Fibroblast of skin of left quadriceps (primary cell): ENCODE measurements at regions not wholly inside any gene's neighbourhood (a gene's known extent, or its start where the extent isn't known, plus 50 kb on each side); places are given as distances from the start of the nearest gene placed in this dataset.
A peak's percentile ranks its signal among the peaks of the same experiment; 100 is the strongest.

Source experiments
- DNase-seq, 2 experiments: peaks; one replicate each; pipeline ENCODE4 v3.0.0-alpha.2; 2013; ENCODE audit warnings: low read depth in 2 of 2

- DNase-seq, result no peak
Observed at GRCh38 chr4:124219389-124219788, 493.1 kb downstream of the ANKRD50 start.

GRCh38 chr4:124224256-124224655 is 488.3 kb downstream of the ANKRD50 start:
- no peak for DNase-seq

- no peak for DNase-seq
Observed at GRCh38 chr4:124227981-124228380, 484.6 kb downstream of the ANKRD50 start.

GRCh38 chr4:124230268-124230667 is 482.3 kb downstream of the ANKRD50 start:
- DNase-seq, result no peak

- DNase-seq, result no peak
Observed at GRCh38 chr4:124234771-124235170, 477.8 kb downstream of the ANKRD50 start.

GRCh38 chr4:124243671-124244366 is 468.7 kb downstream of the ANKRD50 start:
- no peak for DNase-seq

GRCh38 chr4:124253080-124253479 is 459.5 kb downstream of the ANKRD50 start:
- DNase-seq, result no peak

GRCh38 chr4:124262211-124263179 is 450.0 kb downstream of the ANKRD50 start:
- peak; percentile 68 to 73 for DNase-seq

GRCh38 chr4:124265701-124266100 is 446.8 kb downstream of the ANKRD50 start:
- no peak for DNase-seq

- no peak for DNase-seq
Observed at GRCh38 chr4:124266721-124267120, 445.8 kb downstream of the ANKRD50 start.

- no peak for DNase-seq
Observed at GRCh38 chr4:124276461-124276860, 436.1 kb downstream of the ANKRD50 start.

GRCh38 chr4:124277691-124278090 is 434.8 kb downstream of the ANKRD50 start:
- DNase-seq, result no peak

GRCh38 chr4:124278477-124278876 is 434.1 kb downstream of the ANKRD50 start:
- DNase-seq, result peak; percentile 11 to 20

GRCh38 chr4:124279741-124280140 is 432.8 kb downstream of the ANKRD50 start:
- DNase-seq, result no peak

GRCh38 chr4:124282301-124282898 is 430.1 kb downstream of the ANKRD50 start:
- no peak for DNase-seq

- no peak for DNase-seq
Observed at GRCh38 chr4:124288706-124289486, 423.6 kb downstream of the ANKRD50 start.

- DNase-seq, result no peak
Observed at GRCh38 chr4:124290678-124291077, 421.9 kb downstream of the ANKRD50 start.

- DNase-seq, result no peak
Observed at GRCh38 chr4:124295413-124295812, 417.1 kb downstream of the ANKRD50 start.

- DNase-seq, result no peak
Observed at GRCh38 chr4:124304941-124305340, 407.6 kb downstream of the ANKRD50 start.

GRCh38 chr4:124306352-124306751 is 406.2 kb downstream of the ANKRD50 start:
- DNase-seq, result no peak

GRCh38 chr4:124307143-124307542 is 405.4 kb downstream of the ANKRD50 start:
- DNase-seq, result no peak

GRCh38 chr4:124318292-124318691 is 394.2 kb downstream of the ANKRD50 start:
- no peak for DNase-seq
